GM19240 (cell line): ENCODE measurements at regions not wholly inside any gene's neighbourhood (a gene's known extent, or its start where the extent isn't known, plus 50 kb on each side); places are given as distances from the start of the nearest gene placed in this dataset.

Source experiments
- DNase-seq: peaks from one replicate; pipeline ENCODE4 v3.0.0; 2011; ENCODE audit warnings: low spot score; ENCODE audit not compliant: insufficient read length

GRCh38 chr20:60211618-60212463 lies 253.6 kb downstream of the CDH26 start:
- DNase-seq: no peak

- DNase-seq: no peak
Observed at GRCh38 chr20:60212695-60213094, 254.5 kb downstream of the CDH26 start.

GRCh38 chr20:60213126-60213893 lies 255.1 kb downstream of the CDH26 start:
- no peak for DNase-seq

GRCh38 chr20:60214901-60215815 lies 256.9 kb downstream of the CDH26 start:
- DNase-seq: no peak

GRCh38 chr20:60215816-60216730 lies 257.9 kb downstream of the CDH26 start:
- no peak for DNase-seq

- DNase-seq: no peak
Observed at GRCh38 chr20:60219231-60219630, 261.0 kb downstream of the CDH26 start.

- DNase-seq: no peak
Observed at GRCh38 chr20:60219984-60220562, 261.9 kb downstream of the CDH26 start.

- DNase-seq: no peak
Observed at GRCh38 chr20:60220706-60221105, 262.5 kb downstream of the CDH26 start.

GRCh38 chr20:60221593-60221992 lies 263.4 kb downstream of the CDH26 start:
- DNase-seq: no peak

GRCh38 chr20:60222497-60222896 lies 264.3 kb downstream of the CDH26 start:
- no peak for DNase-seq

- no peak for DNase-seq
Observed at GRCh38 chr20:60223174-60223573, 265.0 kb downstream of the CDH26 start.

GRCh38 chr20:60224914-60225313 lies 266.7 kb downstream of the CDH26 start:
- no peak for DNase-seq

- no peak for DNase-seq
Observed at GRCh38 chr20:60228255-60228654, 270.0 kb downstream of the CDH26 start.

GRCh38 chr20:60232380-60232779 lies 274.2 kb downstream of the CDH26 start:
- no peak for DNase-seq

- no peak for DNase-seq
Observed at GRCh38 chr20:60233018-60233630, 274.9 kb downstream of the CDH26 start.

GRCh38 chr20:60236613-60237012 lies 278.4 kb downstream of the CDH26 start:
- DNase-seq: no peak

GRCh38 chr20:60237981-60238380 lies 279.8 kb downstream of the CDH26 start:
- DNase-seq: no peak

GRCh38 chr20:60238992-60239660 lies 280.9 kb downstream of the CDH26 start:
- DNase-seq: no peak

GRCh38 chr20:60239956-60240355 lies 281.7 kb downstream of the CDH26 start:
- no peak for DNase-seq
